ENCODE measurements at regions not wholly inside any gene's neighbourhood (a gene's known extent, or its start where the extent isn't known, plus 50 kb on each side); places are given as distances from the start of the nearest gene placed in this dataset.
"Not testable (repeated sequence)": the region's sequence is repeated elsewhere in the genome, so short reads cannot be mapped to it uniquely, and the experiment has no call there.

GRCh38 chr7:69213878-69214277 lies 384.4 kb upstream of the AUTS2 start (continued):
- no peak for TF ChIP-seq ZNF331 (CRISPR knock-in tag; IDR thresholded peaks at IDR 0.05; ENCODE audit: low read depth)
- TF ChIP-seq CREB1 (CRISPR knock-in tag; IDR thresholded peaks at IDR 0.05; ENCODE audit: low read depth) = no peak
- no peak for TF ChIP-seq EZH2 (IDR thresholded peaks at IDR 0.05; ENCODE audit: low read depth, unreplicated experiment)
- no peak for TF ChIP-seq NANOG (IDR thresholded peaks at IDR 0.05; ENCODE audit: borderline replicate concordance)
- TF ChIP-seq JUNB (IDR thresholded peaks at IDR 0.05; ENCODE audit: unreplicated experiment) = no peak
- no peak for TF ChIP-seq POLR2AphosphoS5 (IDR thresholded peaks at IDR 0.05; ENCODE audit: low read depth)
- no peak for TF ChIP-seq STAT1 (IDR thresholded peaks at IDR 0.05; ENCODE audit: unreplicated experiment)

- H3K27me3 Mint-ChIP-seq (ENCODE audit: insufficient read depth, low read depth, poor library complexity) = not testable (repeated sequence)
Observed at GRCh38 chr7:69215516-69215915, 382.8 kb upstream of the AUTS2 start.

GRCh38 chr7:69217516-69218350 lies 380.5 kb upstream of the AUTS2 start:
- Histone ChIP-seq H3K9me2 (ENCODE audit: insufficient read depth) (no peaks in the 10 kb centered on the region), H3F3A (replicated peaks; ENCODE audit: low read depth) (no peaks in the 10 kb centered on the region), H3K27ac (ENCODE audit: low read depth) (no peak overlapping the region), H4K20me1 (replicated peaks; ENCODE audit: insufficient read depth) (no peaks in the 10 kb centered on the region), H3K4me2 (no peak overlapping the region), H2AFZ (no peak overlapping the region), H3K27me3 (ENCODE audit: insufficient read depth) (no peaks in the 10 kb centered on the region), H3K79me2 (replicated peaks; ENCODE audit: insufficient read depth) (no peaks in the 10 kb centered on the region), H3K4me3 (no peak overlapping the region), H3K4me1 (ENCODE audit: insufficient read depth) (no peaks in the 10 kb centered on the region), H3K36me3 (ENCODE audit: insufficient read depth) (no peaks in the 10 kb centered on the region)
- Mint-ChIP-seq H3K27me3 (ENCODE audit: insufficient read depth, low read depth, poor library complexity) (peaks cover 7% of the 10 kb centered on the region), H3K9me3 (peaks cover 92% of the 10 kb centered on the region), H3K4me3 (no peak overlapping the region), H3K27ac (no peak overlapping the region), H3K4me1 (no peaks in the 10 kb centered on the region), H3K36me3 (ENCODE audit: low read depth) (peaks cover 45% of the 10 kb centered on the region)
- ATAC-seq = no peak
- DNase-seq (ENCODE audit: low spot score) = no peak
- TF ChIP-seq CTCF (conservative IDR thresholded peaks at IDR 0.05; ENCODE audit: low read depth in 2 of 2) (no peak), ZNF462 (CRISPR knock-in tag; IDR thresholded peaks at IDR 0.05) (no peak), NANOG (IDR thresholded peaks at IDR 0.05; ENCODE audit: borderline replicate concordance) (no peak)

More at GRCh38 chr7:69215516-69215915, 382.8 kb upstream of the AUTS2 start:
- not testable (repeated sequence) for ATAC-seq; H3K9me2 ChIP-seq (ENCODE audit: insufficient read depth); H2AFZ ChIP-seq; H3K27ac Mint-ChIP-seq; H3K4me3 Mint-ChIP-seq; H3K27me3 ChIP-seq (ENCODE audit: insufficient read depth); H3F3A ChIP-seq (replicated peaks; ENCODE audit: low read depth); H3K4me2 ChIP-seq; H3K4me1 ChIP-seq (ENCODE audit: insufficient read depth); H3K36me3 ChIP-seq (ENCODE audit: insufficient read depth); H4K20me1 ChIP-seq (replicated peaks; ENCODE audit: insufficient read depth); DNase-seq (ENCODE audit: low spot score); H3K79me2 ChIP-seq (replicated peaks; ENCODE audit: insufficient read depth); H3K27ac ChIP-seq (ENCODE audit: low read depth); H3K4me3 ChIP-seq; H3K4me1 Mint-ChIP-seq
- Mint-ChIP-seq H3K9me3 (peaks cover 92% of the 10 kb centered on the region), H3K36me3 (ENCODE audit: low read depth) (peaks cover 37% of the 10 kb centered on the region)
